ENCODE measurements at regions not wholly inside any gene's neighbourhood (a gene's known extent, or its start where the extent isn't known, plus 50 kb on each side); places are given as distances from the start of the nearest gene placed in this dataset.

GRCh38 chr10:91036807-91037411, 116.0 kb upstream of the ANKRD1 start:
- H3K4me1 Mint-ChIP-seq (ENCODE audit: low read depth) = peaks cover 19% of the 10 kb centered on the region
- DNase-seq (no peak), ATAC-seq (no peak)
- peaks cover 3% of the 10 kb centered on the region for H3K9me3 Mint-ChIP-seq
- H3K4me3 Mint-ChIP-seq = no peak overlapping the region
- H3K27me3 Mint-ChIP-seq (ENCODE audit: low read depth) = no peaks in the 10 kb centered on the region
- H3K36me3 Mint-ChIP-seq (ENCODE audit: insufficient read depth) = no peaks in the 10 kb centered on the region

GRCh38 chr10:91038971-91039370, 118.1 kb upstream of the ANKRD1 start:
- H3K36me3 Mint-ChIP-seq (ENCODE audit: insufficient read depth) = no peaks in the 10 kb centered on the region
- H3K27me3 Mint-ChIP-seq (ENCODE audit: low read depth) = peaks cover 7% of the 10 kb centered on the region
- H3K4me3 Mint-ChIP-seq = no peak overlapping the region
- ATAC-seq (no peak), DNase-seq (no peak)
- peaks cover 7% of the 10 kb centered on the region for H3K4me1 Mint-ChIP-seq (ENCODE audit: low read depth)
- H3K9me3 Mint-ChIP-seq = peaks cover 3% of the 10 kb centered on the region

DNA sequence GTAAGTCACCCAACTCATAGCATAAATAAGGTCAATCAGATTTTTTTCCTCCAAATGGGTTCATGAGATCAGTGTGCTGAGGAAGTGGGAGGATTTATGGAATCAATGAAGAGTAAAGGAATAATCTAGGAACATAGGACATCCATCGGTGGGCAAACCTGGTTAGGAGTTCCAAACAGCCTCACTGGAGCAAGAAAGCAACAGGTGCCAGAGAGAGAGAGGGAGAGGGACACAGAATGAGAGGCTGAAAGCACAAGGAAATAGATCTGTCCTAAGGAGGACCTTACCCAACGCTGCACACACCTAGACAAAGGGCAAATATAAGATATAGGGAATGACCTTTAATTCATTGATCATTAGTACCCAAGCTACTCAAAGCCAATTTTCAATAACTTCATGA, 119.5 kb upstream of the ANKRD1 start:
- ATAC-seq (no peak), DNase-seq (no peak)
- Mint-ChIP-seq H3K4me1 (ENCODE audit: low read depth) (no peaks in the 10 kb centered on the region), H3K9me3 (no peaks in the 10 kb centered on the region), H3K4me3 (no peak overlapping the region), H3K27me3 (ENCODE audit: low read depth) (peaks cover 7% of the 10 kb centered on the region), H3K36me3 (ENCODE audit: insufficient read depth) (no peaks in the 10 kb centered on the region)

GRCh38 chr10:91042069-91042468, 121.2 kb upstream of the ANKRD1 start:
- DNase-seq = no peak

DNA sequence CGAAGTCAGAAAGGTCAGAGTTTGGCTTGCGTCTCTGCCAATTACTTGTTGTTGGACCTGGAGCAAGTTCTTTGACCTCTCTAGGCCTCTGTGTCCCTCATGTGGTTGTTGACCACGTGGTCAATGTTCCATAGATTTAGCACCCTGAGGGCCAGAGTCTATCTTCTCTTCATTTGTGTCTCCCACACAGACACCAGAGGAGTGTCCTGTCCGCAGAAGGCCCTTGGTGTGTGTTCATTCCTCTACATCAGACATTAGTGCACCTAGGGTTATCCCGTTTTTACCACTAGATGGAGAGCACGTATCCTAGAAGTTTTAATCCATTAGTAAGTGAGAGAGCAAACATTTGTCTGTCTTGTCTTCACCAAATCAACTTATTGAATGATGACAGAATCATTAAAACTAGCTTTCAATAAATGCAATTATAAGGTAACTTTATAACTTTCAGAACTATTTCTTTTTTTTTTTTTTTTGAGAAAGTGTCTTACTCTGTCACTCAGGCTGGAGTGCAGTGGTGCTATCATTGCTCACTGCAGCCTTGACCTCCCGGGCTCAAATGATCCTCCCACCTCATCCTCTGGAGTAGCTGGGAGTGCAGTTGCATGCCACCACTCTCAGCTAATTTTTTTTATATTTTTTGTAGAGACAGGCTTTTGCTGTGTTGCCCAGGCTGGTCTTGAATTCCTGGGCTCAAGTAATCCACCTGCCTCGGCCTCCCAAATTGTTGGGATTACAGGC, 122.5 kb upstream of the ANKRD1 start:
- DNase-seq = no peak
- Mint-ChIP-seq H3K4me1 (ENCODE audit: low read depth) (no peaks in the 10 kb centered on the region), H3K9me3 (no peaks in the 10 kb centered on the region), H3K4me3 (no peak overlapping the region), H3K36me3 (ENCODE audit: insufficient read depth) (no peaks in the 10 kb centered on the region), H3K27me3 (ENCODE audit: low read depth) (peaks cover 7% of the 10 kb centered on the region)
- ATAC-seq = no peak

More at GRCh38 chr10:91042069-91042468, 121.2 kb upstream of the ANKRD1 start:
- Mint-ChIP-seq H3K36me3 (ENCODE audit: insufficient read depth) (no peaks in the 10 kb centered on the region), H3K9me3 (no peaks in the 10 kb centered on the region), H3K4me1 (ENCODE audit: low read depth) (no peaks in the 10 kb centered on the region), H3K4me3 (no peak overlapping the region), H3K27me3 (ENCODE audit: low read depth) (peaks cover 7% of the 10 kb centered on the region)
- ATAC-seq = no peak

DNA sequence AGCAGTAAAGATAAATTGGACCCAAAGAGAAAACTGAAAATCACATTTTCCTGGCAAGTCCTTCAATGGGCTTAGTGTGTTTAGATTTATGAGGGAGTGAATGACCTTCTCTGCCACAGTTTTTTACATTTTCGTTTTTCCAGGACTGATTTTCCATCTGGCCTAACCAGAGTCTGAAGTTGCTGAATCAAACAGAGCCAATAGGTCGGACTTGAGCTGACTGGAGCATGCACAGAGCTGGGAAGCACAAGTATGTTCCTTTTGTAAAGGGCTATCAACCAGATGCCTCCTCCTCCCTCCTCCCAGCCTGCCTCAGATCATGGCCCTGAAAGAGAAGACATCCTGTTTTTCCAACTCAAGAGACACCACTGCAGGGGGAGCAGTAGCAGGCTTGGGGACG, 126.0 kb upstream of the ANKRD1 start:
- H3K27me3 Mint-ChIP-seq (ENCODE audit: low read depth) = peaks cover 7% of the 10 kb centered on the region
- no peak for ATAC-seq

DNA sequence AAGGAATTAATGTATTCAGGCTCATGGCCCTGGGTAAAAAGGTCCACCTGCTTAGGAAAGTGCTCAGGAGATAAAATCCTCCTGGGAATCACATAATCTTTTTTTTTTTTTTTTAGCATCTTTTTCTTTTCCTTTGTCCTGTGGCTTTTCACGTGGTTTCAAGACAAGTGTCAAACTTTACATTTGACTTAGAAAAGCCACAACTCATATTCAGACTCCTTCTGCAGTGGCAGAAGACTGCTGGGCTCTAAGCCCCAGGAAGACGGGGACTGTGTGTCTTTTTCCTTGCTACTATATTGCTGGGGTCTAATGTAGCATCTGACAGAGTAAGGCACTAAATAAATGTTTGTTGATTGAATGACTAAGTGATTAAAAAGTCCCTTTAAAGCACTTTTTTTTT, 127.5 kb upstream of the ANKRD1 start:
- ATAC-seq = no peak
- Mint-ChIP-seq H3K4me3 (no peak overlapping the region), H3K4me1 (ENCODE audit: low read depth) (no peaks in the 10 kb centered on the region), H3K36me3 (ENCODE audit: insufficient read depth) (no peaks in the 10 kb centered on the region), H3K27me3 (ENCODE audit: low read depth) (peaks cover 3% of the 10 kb centered on the region), H3K9me3 (no peaks in the 10 kb centered on the region)
- no peak for DNase-seq

More for the DNA sequence above, 126.0 kb upstream of the ANKRD1 start:
- Mint-ChIP-seq H3K36me3 (ENCODE audit: insufficient read depth) (no peaks in the 10 kb centered on the region), H3K9me3 (no peaks in the 10 kb centered on the region), H3K4me1 (ENCODE audit: low read depth) (no peaks in the 10 kb centered on the region), H3K4me3 (no peak overlapping the region)
- DNase-seq = no peak

- no peaks in the 10 kb centered on the region for H3K4me1 Mint-ChIP-seq (ENCODE audit: low read depth)
- DNase-seq (no peak), ATAC-seq (no peak)
- no peaks in the 10 kb centered on the region for H3K9me3 Mint-ChIP-seq
- H3K27me3 Mint-ChIP-seq (ENCODE audit: low read depth) = no peaks in the 10 kb centered on the region
- H3K36me3 Mint-ChIP-seq (ENCODE audit: insufficient read depth) = no peaks in the 10 kb centered on the region
- H3K4me3 Mint-ChIP-seq = no peak overlapping the region
Measured at GRCh38 chr10:91049296-91049987, 128.6 kb upstream of the ANKRD1 start.

DNA sequence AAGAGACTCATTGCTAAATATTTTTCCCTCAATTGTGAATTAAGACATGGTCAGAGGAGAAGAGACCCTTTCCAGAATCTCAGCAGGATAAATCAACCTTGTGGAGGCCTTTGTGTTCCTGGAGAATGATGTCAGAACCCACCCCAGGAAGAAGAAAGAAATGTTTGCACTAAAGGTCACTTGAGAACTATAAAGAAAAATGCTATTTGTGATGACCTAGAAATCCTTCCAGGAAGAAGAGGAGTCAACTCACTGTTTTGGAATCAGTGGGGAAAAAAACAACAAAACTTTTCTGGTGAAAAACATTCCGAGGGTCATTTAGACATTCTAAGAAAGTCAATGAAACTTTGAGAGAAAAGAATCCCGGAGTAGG, 129.1 kb upstream of the ANKRD1 start:
- ATAC-seq = no peak
- no peaks in the 10 kb centered on the region for H3K27me3 Mint-ChIP-seq (ENCODE audit: low read depth)
- no peaks in the 10 kb centered on the region for H3K4me1 Mint-ChIP-seq (ENCODE audit: low read depth)
- no peaks in the 10 kb centered on the region for H3K9me3 Mint-ChIP-seq
- no peak for DNase-seq
- no peaks in the 10 kb centered on the region for H3K36me3 Mint-ChIP-seq (ENCODE audit: insufficient read depth)
- no peak overlapping the region for H3K4me3 Mint-ChIP-seq

GRCh38 chr10:91050371-91051034, 129.6 kb upstream of the ANKRD1 start:
- no peaks in the 10 kb centered on the region for H3K9me3 Mint-ChIP-seq
- H3K27me3 Mint-ChIP-seq (ENCODE audit: low read depth) = no peaks in the 10 kb centered on the region
- no peak for DNase-seq
- H3K4me3 Mint-ChIP-seq = no peak overlapping the region
- no peaks in the 10 kb centered on the region for H3K4me1 Mint-ChIP-seq (ENCODE audit: low read depth)
- no peak for ATAC-seq
- no peaks in the 10 kb centered on the region for H3K36me3 Mint-ChIP-seq (ENCODE audit: insufficient read depth)

DNA sequence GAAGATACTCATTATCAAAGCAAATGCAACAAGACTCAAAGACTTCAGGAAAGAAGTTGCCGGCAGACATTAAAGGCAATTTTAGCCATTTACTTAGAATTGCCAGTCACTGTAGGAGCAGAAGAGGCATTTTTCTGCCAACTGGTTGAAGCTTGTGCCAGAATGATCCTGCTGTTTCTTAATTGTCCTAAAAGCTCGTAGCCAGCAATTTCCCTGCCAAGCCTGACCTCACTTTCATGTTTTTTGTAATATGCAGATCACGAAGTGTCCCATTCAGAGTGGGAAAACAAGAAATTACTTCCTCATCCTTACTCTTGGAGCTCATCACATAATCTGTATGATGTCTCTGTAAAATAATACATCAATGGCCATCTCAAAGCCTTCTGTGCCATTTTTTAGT, 130.9 kb upstream of the ANKRD1 start:
- no peaks in the 10 kb centered on the region for H3K27me3 Mint-ChIP-seq (ENCODE audit: low read depth)
- H3K4me1 Mint-ChIP-seq (ENCODE audit: low read depth) = no peaks in the 10 kb centered on the region
- ATAC-seq (no peak), DNase-seq (no peak)
- no peaks in the 10 kb centered on the region for H3K9me3 Mint-ChIP-seq
- H3K4me3 Mint-ChIP-seq = no peak overlapping the region
- no peaks in the 10 kb centered on the region for H3K36me3 Mint-ChIP-seq (ENCODE audit: insufficient read depth)

GRCh38 chr10:91054325-91054724, 133.4 kb upstream of the ANKRD1 start:
- Mint-ChIP-seq H3K9me3 (no peaks in the 10 kb centered on the region), H3K4me1 (ENCODE audit: low read depth) (no peaks in the 10 kb centered on the region), H3K36me3 (ENCODE audit: insufficient read depth) (no peaks in the 10 kb centered on the region), H3K4me3 (no peak overlapping the region), H3K27me3 (ENCODE audit: low read depth) (no peaks in the 10 kb centered on the region)
- ATAC-seq (no peak), DNase-seq (no peak)

DNA sequence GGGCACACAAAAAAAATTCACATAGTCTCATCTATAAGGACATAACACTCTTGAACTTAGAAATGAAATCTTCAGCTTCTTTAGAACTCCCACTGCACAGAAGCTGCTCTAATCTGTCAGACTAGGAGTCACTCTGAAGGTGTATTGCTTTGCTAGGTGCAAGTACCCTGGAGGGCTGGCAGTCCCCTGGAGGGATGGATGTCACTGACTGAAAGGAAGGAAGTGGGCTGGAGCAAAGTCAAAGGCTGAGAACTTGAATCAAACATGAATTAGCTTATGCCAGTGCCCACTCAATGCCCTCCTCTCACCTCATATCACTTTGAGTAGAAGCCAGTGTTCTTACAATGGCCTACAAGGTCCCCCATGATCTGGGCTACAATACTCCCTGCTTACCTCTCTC, 140.3 kb upstream of the ANKRD1 start:
- Mint-ChIP-seq H3K9me3 (no peaks in the 10 kb centered on the region), H3K27me3 (ENCODE audit: low read depth) (no peaks in the 10 kb centered on the region), H3K4me3 (no peak overlapping the region), H3K36me3 (ENCODE audit: insufficient read depth) (no peaks in the 10 kb centered on the region), H3K4me1 (ENCODE audit: low read depth) (no peaks in the 10 kb centered on the region)
- DNase-seq (no peak), ATAC-seq (no peak)

DNA sequence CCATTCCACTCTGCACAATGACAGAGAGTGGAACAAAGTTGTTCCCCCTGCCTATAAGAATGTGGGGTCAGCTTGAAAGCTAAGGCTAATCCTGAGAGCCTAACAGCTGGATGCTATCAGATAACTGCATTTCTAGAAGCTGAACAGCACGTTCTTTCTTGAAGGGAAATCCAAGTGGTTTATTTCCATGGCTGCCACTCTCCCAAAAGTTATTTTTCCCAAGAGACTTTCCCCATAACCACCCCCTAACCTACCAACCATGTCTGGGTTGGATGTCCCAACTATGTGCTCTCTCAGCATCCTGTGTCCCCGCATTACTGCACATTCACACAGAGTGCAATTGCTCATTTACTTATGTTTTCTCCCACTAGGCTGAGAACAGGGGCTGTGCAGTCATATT, 140.7 kb upstream of the ANKRD1 start:
- H3K36me3 Mint-ChIP-seq (ENCODE audit: insufficient read depth) = no peaks in the 10 kb centered on the region
- no peaks in the 10 kb centered on the region for H3K4me1 Mint-ChIP-seq (ENCODE audit: low read depth)
- DNase-seq = no peak
- H3K9me3 Mint-ChIP-seq = no peaks in the 10 kb centered on the region
- ATAC-seq = no peak
- H3K4me3 Mint-ChIP-seq = no peak overlapping the region
- no peaks in the 10 kb centered on the region for H3K27me3 Mint-ChIP-seq (ENCODE audit: low read depth)

Data from activated T-cell treated with anti-CD3 and anti-CD28 coated beads, Interleukin-2, amount 50 U/mL, for 4 hours (primary cell).